WTC11 (cell line): ENCODE measurements at regions not wholly inside any gene's neighbourhood (a gene's known extent, or its start where the extent isn't known, plus 50 kb on each side); places are given as distances from the start of the nearest gene placed in this dataset.

Source experiments
- ATAC-seq: fragments of 200-7000 bp; cut with Tn5 transposase; 2 replicates; pipeline ENCODE4 v1.10.0; 2021; ENCODE audit warnings: mild to moderate bottlenecking, moderate library complexity
- CTCF ChIA-PET: fragments of 300-600 bp; sonication (Branson Sonifier 250); formaldehyde crosslinking; loops from one replicate; lab custom pipeline; 2021; ENCODE audit warnings: antibody characterized with exemption; lab: Charles Lee
- POLR2A ChIA-PET: fragments of 350-600 bp; sonication (Branson Sonifier 250); formaldehyde crosslinking; loops from one replicate; lab custom pipeline; 2021; ENCODE audit warnings: antibody characterized with exemption; lab: Charles Lee
- DNase-seq: peaks from one replicate; pipeline ENCODE4 v3.0.0; 2021; ENCODE audit warnings: low spot score
- H3K27ac Mint-ChIP-seq: 2 replicates; pipeline ENCODE4 v1.8.0; 2021; ENCODE audit warnings: mixed read lengths
- H3K27me3 Mint-ChIP-seq: 2 replicates; pipeline ENCODE4 v1.8.0; 2021; ENCODE audit warnings: low read depth, mild to moderate bottlenecking, moderate library complexity, mixed read lengths
- H3K36me3 Mint-ChIP-seq: 2 replicates; pipeline ENCODE4 v1.8.0; 2021; ENCODE audit warnings: mixed read lengths
- H3K4me1 Mint-ChIP-seq: 2 replicates; pipeline ENCODE4 v1.8.0; 2022; ENCODE audit warnings: mixed read lengths
- H3K4me3 Mint-ChIP-seq: 2 replicates; pipeline ENCODE4 v1.8.0; 2021; ENCODE audit warnings: mild to moderate bottlenecking, moderate library complexity, mixed read lengths
- H3K9me3 Mint-ChIP-seq: 2 replicates; pipeline ENCODE4 v1.8.0; 2021; ENCODE audit warnings: mixed read lengths
- E2F4 ChIP-seq: sonication (generic); formaldehyde crosslinking; IDR thresholded peaks from 2 replicates; pipeline ENCODE4 v1.8.1; 2022; ENCODE audit warnings: low read depth, mild to moderate bottlenecking, moderate library complexity, missing genetic modification reagents, borderline replicate concordance
- ETV6 ChIP-seq: sonication (generic); formaldehyde crosslinking; IDR thresholded peaks from 2 replicates; pipeline ENCODE4 v1.8.1; 2022; ENCODE audit warnings: mild to moderate bottlenecking, missing genetic modification reagents
- FOXJ3 ChIP-seq: sonication (generic); formaldehyde crosslinking; IDR thresholded peaks from 2 replicates; pipeline ENCODE4 v1.9.0; 2021; ENCODE audit warnings: missing genetic modification reagents, mild to moderate bottlenecking, borderline replicate concordance
- FOXK1 ChIP-seq: sonication (generic); formaldehyde crosslinking; IDR thresholded peaks from 2 replicates; pipeline ENCODE4 v1.8.0; 2022; ENCODE audit warnings: mild to moderate bottlenecking, moderate library complexity, missing genetic modification reagents
- HMGA2 ChIP-seq: fragments of 250-450 bp; sonication (Bioruptor Pico); IDR thresholded peaks from 2 replicates; pipeline ENCODE4 v1.4.0; 2021; ENCODE audit warnings: mild to moderate bottlenecking, moderate library complexity
- MAX ChIP-seq: sonication (generic); formaldehyde crosslinking; IDR thresholded peaks from 2 replicates; pipeline ENCODE4 v1.8.0; 2022; ENCODE audit warnings: mild to moderate bottlenecking, missing genetic modification reagents
- MXD4 ChIP-seq: fragments of 250-450 bp; sonication (Bioruptor Pico); IDR thresholded peaks from 2 replicates; pipeline ENCODE4 v1.8.0; 2021; ENCODE audit warnings: mild to moderate bottlenecking, moderate library complexity, borderline replicate concordance
- NFYB ChIP-seq: sonication (generic); formaldehyde crosslinking; conservative IDR thresholded peaks from 2 replicates; pipeline ENCODE4 v1.8.0; 2022; ENCODE audit warnings: low read depth, missing genetic modification reagents
- NR2C2 ChIP-seq: sonication (generic); formaldehyde crosslinking; IDR thresholded peaks from 2 replicates; pipeline ENCODE4 v1.8.0; 2022; ENCODE audit warnings: mild to moderate bottlenecking, missing genetic modification reagents
- PRRX2 ChIP-seq: fragments of 250-450 bp; sonication (Bioruptor Pico); IDR thresholded peaks from 2 replicates; pipeline ENCODE4 v1.8.0; 2021; ENCODE audit warnings: mild to moderate bottlenecking
- SOX15 ChIP-seq: fragments of 250-450 bp; sonication (Bioruptor Pico); IDR thresholded peaks from 2 replicates; pipeline ENCODE4 v1.9.0; 2021; ENCODE audit warnings: mild to moderate bottlenecking
- ZNF121 ChIP-seq: sonication (generic); formaldehyde crosslinking; IDR thresholded peaks from 2 replicates; pipeline ENCODE4 v1.8.0; 2023; ENCODE audit warnings: missing genetic modification reagents
- ZNF138 ChIP-seq: sonication (generic); formaldehyde crosslinking; conservative IDR thresholded peaks from 2 replicates; pipeline ENCODE4 v1.8.1; 2022; ENCODE audit warnings: mild to moderate bottlenecking, moderate library complexity, missing genetic modification reagents
- ZNF263 ChIP-seq: sonication (generic); formaldehyde crosslinking; IDR thresholded peaks from 2 replicates; pipeline ENCODE4 v1.8.1; 2022; ENCODE audit warnings: low read depth, mild to moderate bottlenecking, moderate library complexity, missing genetic modification reagents
- ZNF396 ChIP-seq: fragments of 250-450 bp; sonication (Bioruptor Pico); IDR thresholded peaks from 2 replicates; pipeline ENCODE4 v1.8.0; 2021; ENCODE audit warnings: mild to moderate bottlenecking, moderate library complexity, borderline replicate concordance
- TF ChIP-seq, protein P1 (sequence below): sonication (generic); formaldehyde crosslinking; IDR thresholded peaks from 2 replicates; pipeline ENCODE4 v1.8.1; 2022; ENCODE audit warnings: missing genetic modification reagents, borderline replicate concordance
- TF ChIP-seq, protein P2 (sequence below): sonication (generic); formaldehyde crosslinking; IDR thresholded peaks from 2 replicates; pipeline ENCODE4 v1.8.1; 2023; ENCODE audit warnings: mild to moderate bottlenecking, missing genetic modification reagents, moderate library complexity
- TF ChIP-seq, protein P3 (sequence below): sonication (generic); formaldehyde crosslinking; IDR thresholded peaks from 2 replicates; pipeline ENCODE4 v1.8.0; 2023; ENCODE audit warnings: missing genetic modification reagents
- TF ChIP-seq, protein P4 (sequence below): sonication (generic); formaldehyde crosslinking; IDR thresholded peaks from 2 replicates; pipeline ENCODE4 v1.8.0; 2022; ENCODE audit warnings: mild to moderate bottlenecking, missing genetic modification reagents
- TF ChIP-seq, protein P5 (sequence below): sonication (generic); formaldehyde crosslinking; IDR thresholded peaks from 2 replicates; pipeline ENCODE4 v1.8.1; 2022; ENCODE audit warnings: mild to moderate bottlenecking, moderate library complexity, missing genetic modification reagents
- TF ChIP-seq, protein P6 (sequence below): fragments of 250-450 bp; sonication (Bioruptor Pico); IDR thresholded peaks from 2 replicates; pipeline ENCODE4 v1.9.0; 2021; ENCODE audit warnings: mild to moderate bottlenecking

DNA sequence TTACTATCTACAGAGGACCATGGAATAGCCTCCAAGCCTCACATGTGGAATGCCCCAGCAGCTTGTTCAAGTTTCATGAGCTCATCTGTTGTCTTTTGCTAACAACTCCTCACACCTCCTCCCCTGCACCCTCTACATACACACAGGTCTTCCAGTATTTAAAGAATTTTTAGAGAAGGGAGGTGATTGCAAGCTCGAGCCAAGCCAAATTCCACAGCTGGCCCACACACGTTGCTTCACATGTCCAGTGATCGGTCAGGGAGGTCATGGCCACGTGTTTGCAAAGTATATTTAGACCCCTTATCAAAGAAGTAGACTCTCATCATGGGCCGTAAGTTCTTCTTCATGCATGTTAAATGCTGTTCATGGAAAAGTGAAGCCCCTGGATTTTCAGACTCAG lies 281.7 kb downstream of the OSTF1 start:
- H3K27me3 Mint-ChIP-seq = no peaks in the 10 kb centered on the region
- no peak for DNase-seq
- H3K27ac Mint-ChIP-seq = no peak overlapping the region
- TF ChIP-seq ZNF138 (CRISPR knock-in tag) (no peak), FOXJ3 (CRISPR knock-in tag) (no peak)
- TF ChIP-seq, protein P1, sequence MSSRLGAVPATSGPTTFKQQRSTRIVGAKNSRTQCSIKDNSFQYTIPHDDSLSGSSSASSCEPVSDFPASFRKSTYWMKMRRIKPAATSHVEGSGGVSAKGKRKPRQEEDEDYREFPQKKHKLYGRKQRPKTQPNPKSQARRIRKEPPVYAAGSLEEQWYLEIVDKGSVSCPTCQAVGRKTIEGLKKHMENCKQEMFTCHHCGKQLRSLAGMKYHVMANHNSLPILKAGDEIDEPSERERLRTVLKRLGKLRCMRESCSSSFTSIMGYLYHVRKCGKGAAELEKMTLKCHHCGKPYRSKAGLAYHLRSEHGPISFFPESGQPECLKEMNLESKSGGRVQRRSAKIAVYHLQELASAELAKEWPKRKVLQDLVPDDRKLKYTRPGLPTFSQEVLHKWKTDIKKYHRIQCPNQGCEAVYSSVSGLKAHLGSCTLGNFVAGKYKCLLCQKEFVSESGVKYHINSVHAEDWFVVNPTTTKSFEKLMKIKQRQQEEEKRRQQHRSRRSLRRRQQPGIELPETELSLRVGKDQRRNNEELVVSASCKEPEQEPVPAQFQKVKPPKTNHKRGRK (CRISPR knock-in tag) = no peak
- TF ChIP-seq, protein P2, sequence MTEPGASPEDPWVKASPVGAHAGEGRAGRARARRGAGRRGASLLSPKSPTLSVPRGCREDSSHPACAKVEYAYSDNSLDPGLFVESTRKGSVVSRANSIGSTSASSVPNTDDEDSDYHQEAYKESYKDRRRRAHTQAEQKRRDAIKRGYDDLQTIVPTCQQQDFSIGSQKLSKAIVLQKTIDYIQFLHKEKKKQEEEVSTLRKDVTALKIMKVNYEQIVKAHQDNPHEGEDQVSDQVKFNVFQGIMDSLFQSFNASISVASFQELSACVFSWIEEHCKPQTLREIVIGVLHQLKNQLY (CRISPR knock-in tag) = no peak
- TF ChIP-seq, all 79 proteins: peak for 0
- H3K9me3 Mint-ChIP-seq = peaks cover 43% of the 10 kb centered on the region
- ChIA-PET CTCF (no interaction called here), POLR2A (no interaction called here)
- H3K4me1 Mint-ChIP-seq = no peaks in the 10 kb centered on the region
- H3K4me3 Mint-ChIP-seq = no peak overlapping the region
- no peak for ATAC-seq
- peaks cover 10% of the 10 kb centered on the region for H3K36me3 Mint-ChIP-seq

GRCh38 chr9:75372499-75373268 lies 284.4 kb downstream of the OSTF1 start:
- no peak for ATAC-seq
- no peak overlapping the region for H3K27ac Mint-ChIP-seq
- DNase-seq = no peak
- ChIA-PET POLR2A (no interaction called here), CTCF (interaction anchor here (0.5 kb wide), 1 partner anchor 47 kb away, joined by 4 read pairs; no protein-coding TSS in a partner anchor)
- H3K27me3 Mint-ChIP-seq = no peaks in the 10 kb centered on the region
- peaks cover 43% of the 10 kb centered on the region for H3K9me3 Mint-ChIP-seq
- H3K4me1 Mint-ChIP-seq = no peaks in the 10 kb centered on the region
- H3K36me3 Mint-ChIP-seq = peaks cover 7% of the 10 kb centered on the region
- H3K4me3 Mint-ChIP-seq = no peak overlapping the region
- TF ChIP-seq NR2C2 (CRISPR knock-in tag) = no peak
- TF ChIP-seq NFYB (CRISPR knock-in tag) = no peak
- no peak for TF ChIP-seq FOXK1 (CRISPR knock-in tag)
- TF ChIP-seq FOXJ3 (CRISPR knock-in tag) = no peak
- no peak for TF ChIP-seq MXD4
- no peak for TF ChIP-seq ZNF263 (CRISPR knock-in tag)
- no peak for TF ChIP-seq SOX15 (CRISPR knock-in tag)
- TF ChIP-seq, protein P3, sequence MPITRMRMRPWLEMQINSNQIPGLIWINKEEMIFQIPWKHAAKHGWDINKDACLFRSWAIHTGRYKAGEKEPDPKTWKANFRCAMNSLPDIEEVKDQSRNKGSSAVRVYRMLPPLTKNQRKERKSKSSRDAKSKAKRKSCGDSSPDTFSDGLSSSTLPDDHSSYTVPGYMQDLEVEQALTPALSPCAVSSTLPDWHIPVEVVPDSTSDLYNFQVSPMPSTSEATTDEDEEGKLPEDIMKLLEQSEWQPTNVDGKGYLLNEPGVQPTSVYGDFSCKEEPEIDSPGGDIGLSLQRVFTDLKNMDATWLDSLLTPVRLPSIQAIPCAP (CRISPR knock-in tag) = no peak
- no peak for TF ChIP-seq PRRX2
- no peak for TF ChIP-seq ZNF121
- TF ChIP-seq, all 79 proteins: peak for 0

- no peaks in the 10 kb centered on the region for H3K4me1 Mint-ChIP-seq
- H3K27me3 Mint-ChIP-seq = no peaks in the 10 kb centered on the region
- DNase-seq (no peak), ATAC-seq (no peak)
- ChIA-PET POLR2A (no interaction called here), CTCF (no interaction called here)
- no peak overlapping the region for H3K27ac Mint-ChIP-seq
- no peak overlapping the region for H3K4me3 Mint-ChIP-seq
- peaks cover 24% of the 10 kb centered on the region for H3K36me3 Mint-ChIP-seq
- peaks cover 52% of the 10 kb centered on the region for H3K9me3 Mint-ChIP-seq
- TF ChIP-seq, protein P4, sequence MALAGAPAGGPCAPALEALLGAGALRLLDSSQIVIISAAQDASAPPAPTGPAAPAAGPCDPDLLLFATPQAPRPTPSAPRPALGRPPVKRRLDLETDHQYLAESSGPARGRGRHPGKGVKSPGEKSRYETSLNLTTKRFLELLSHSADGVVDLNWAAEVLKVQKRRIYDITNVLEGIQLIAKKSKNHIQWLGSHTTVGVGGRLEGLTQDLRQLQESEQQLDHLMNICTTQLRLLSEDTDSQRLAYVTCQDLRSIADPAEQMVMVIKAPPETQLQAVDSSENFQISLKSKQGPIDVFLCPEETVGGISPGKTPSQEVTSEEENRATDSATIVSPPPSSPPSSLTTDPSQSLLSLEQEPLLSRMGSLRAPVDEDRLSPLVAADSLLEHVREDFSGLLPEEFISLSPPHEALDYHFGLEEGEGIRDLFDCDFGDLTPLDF = no peak
- TF ChIP-seq MAX (CRISPR knock-in tag) = no peak
- TF ChIP-seq, protein P5, sequence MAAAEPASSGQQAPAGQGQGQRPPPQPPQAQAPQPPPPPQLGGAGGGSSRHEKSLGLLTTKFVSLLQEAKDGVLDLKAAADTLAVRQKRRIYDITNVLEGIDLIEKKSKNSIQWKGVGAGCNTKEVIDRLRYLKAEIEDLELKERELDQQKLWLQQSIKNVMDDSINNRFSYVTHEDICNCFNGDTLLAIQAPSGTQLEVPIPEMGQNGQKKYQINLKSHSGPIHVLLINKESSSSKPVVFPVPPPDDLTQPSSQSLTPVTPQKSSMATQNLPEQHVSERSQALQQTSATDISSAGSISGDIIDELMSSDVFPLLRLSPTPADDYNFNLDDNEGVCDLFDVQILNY (CRISPR knock-in tag) = no peak
- no peak for TF ChIP-seq ETV6 (CRISPR knock-in tag)
- no peak for TF ChIP-seq ZNF396
- TF ChIP-seq E2F4 (CRISPR knock-in tag) = no peak
- no peak for TF ChIP-seq HMGA2
- TF ChIP-seq, protein P6, sequence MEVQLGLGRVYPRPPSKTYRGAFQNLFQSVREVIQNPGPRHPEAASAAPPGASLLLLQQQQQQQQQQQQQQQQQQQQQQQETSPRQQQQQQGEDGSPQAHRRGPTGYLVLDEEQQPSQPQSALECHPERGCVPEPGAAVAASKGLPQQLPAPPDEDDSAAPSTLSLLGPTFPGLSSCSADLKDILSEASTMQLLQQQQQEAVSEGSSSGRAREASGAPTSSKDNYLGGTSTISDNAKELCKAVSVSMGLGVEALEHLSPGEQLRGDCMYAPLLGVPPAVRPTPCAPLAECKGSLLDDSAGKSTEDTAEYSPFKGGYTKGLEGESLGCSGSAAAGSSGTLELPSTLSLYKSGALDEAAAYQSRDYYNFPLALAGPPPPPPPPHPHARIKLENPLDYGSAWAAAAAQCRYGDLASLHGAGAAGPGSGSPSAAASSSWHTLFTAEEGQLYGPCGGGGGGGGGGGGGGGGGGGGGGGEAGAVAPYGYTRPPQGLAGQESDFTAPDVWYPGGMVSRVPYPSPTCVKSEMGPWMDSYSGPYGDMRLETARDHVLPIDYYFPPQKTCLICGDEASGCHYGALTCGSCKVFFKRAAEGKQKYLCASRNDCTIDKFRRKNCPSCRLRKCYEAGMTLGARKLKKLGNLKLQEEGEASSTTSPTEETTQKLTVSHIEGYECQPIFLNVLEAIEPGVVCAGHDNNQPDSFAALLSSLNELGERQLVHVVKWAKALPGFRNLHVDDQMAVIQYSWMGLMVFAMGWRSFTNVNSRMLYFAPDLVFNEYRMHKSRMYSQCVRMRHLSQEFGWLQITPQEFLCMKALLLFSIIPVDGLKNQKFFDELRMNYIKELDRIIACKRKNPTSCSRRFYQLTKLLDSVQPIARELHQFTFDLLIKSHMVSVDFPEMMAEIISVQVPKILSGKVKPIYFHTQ (CRISPR knock-in tag) = no peak
Measured at GRCh38 chr9:75376680-75377254, 288.5 kb downstream of the OSTF1 start.
